GM23338 (cell line): ENCODE measurements at regions not wholly inside any gene's neighbourhood (a gene's known extent, or its start where the extent isn't known, plus 50 kb on each side); places are given as distances from the start of the nearest gene placed in this dataset.

Experiments
- ATAC-seq: fragments of 200-7000 bp; cut with Tn5 transposase; 3 replicates; pipeline ENCODE4 v1.9.1; 2020
- DNase-seq: peaks from one replicate; pipeline ENCODE4 v3.0.0-alpha.2; 2015; ENCODE audit warnings: low spot score
- H2AFZ ChIP-seq: fragments of 200-600 bp; sonication (generic); 2 replicates; pipeline ENCODE4 v1.8.0; 2016; ENCODE audit warnings: antibody characterized with exemption, mild to moderate bottlenecking, moderate library complexity
- H3F3A ChIP-seq: fragments of 200-600 bp; sonication (generic); replicated peaks from 2 replicates; pipeline ENCODE4 v1.8.0; 2017; ENCODE audit warnings: antibody characterized with exemption, mixed run types, low read depth
- H3K27ac ChIP-seq: fragments of 200-600 bp; sonication (generic); 2 replicates; pipeline ENCODE4 v1.6.1; 2016; ENCODE audit warnings: low read depth
- H3K27me3 ChIP-seq: fragments of 200-600 bp; sonication (generic); 2 replicates; pipeline ENCODE4 v1.8.0; 2016; ENCODE audit warnings: mild to moderate bottlenecking, mixed run types, moderate library complexity; ENCODE audit not compliant: insufficient read depth
- H3K36me3 ChIP-seq: fragments of 200-600 bp; sonication (generic); 2 replicates; pipeline ENCODE4 v1.8.0; 2016; ENCODE audit warnings: mild to moderate bottlenecking; ENCODE audit not compliant: insufficient read depth
- H3K4me1 ChIP-seq: fragments of 200-600 bp; sonication (generic); 2 replicates; pipeline ENCODE4 v1.8.0; 2016; ENCODE audit warnings: mild to moderate bottlenecking, moderate library complexity; ENCODE audit not compliant: insufficient read depth
- H3K4me2 ChIP-seq: fragments of 200-600 bp; sonication (generic); 2 replicates; pipeline ENCODE4 v1.7.1; 2017; ENCODE audit warnings: mixed run types
- H3K4me3 ChIP-seq: fragments of 200-600 bp; sonication (generic); 2 replicates; pipeline ENCODE4 v1.6.1; 2016; ENCODE audit warnings: mixed run types
- H3K79me2 ChIP-seq: fragments of 200-600 bp; sonication (generic); replicated peaks from 2 replicates; pipeline ENCODE4 v1.8.0; 2017; ENCODE audit warnings: mild to moderate bottlenecking; ENCODE audit not compliant: insufficient read depth
- H3K9me2 ChIP-seq: fragments of 200-600 bp; sonication (generic); 2 replicates; pipeline ENCODE4 v1.8.0; 2017; ENCODE audit not compliant: insufficient read depth
- H4K20me1 ChIP-seq: fragments of 200-600 bp; sonication (generic); replicated peaks from 2 replicates; pipeline ENCODE4 v1.8.0; 2017; ENCODE audit warnings: mild to moderate bottlenecking; ENCODE audit not compliant: insufficient read depth
- H3K27ac Mint-ChIP-seq: 2 replicates; pipeline ENCODE4 v1.8.0; 2020; ENCODE audit warnings: inconsistent platforms, mild to moderate bottlenecking, moderate library complexity, mixed read lengths
- H3K27me3 Mint-ChIP-seq: 3 replicates; pipeline ENCODE4 v1.8.0; 2022; ENCODE audit warnings: low read depth, mild to moderate bottlenecking, moderate library complexity, mixed read lengths, inconsistent platforms; ENCODE audit not compliant: insufficient read depth, poor library complexity
- H3K36me3 Mint-ChIP-seq: 3 replicates; pipeline ENCODE4 v1.8.0; 2021; ENCODE audit warnings: low read depth, mild to moderate bottlenecking, inconsistent platforms, moderate library complexity, mixed read lengths
- H3K4me1 Mint-ChIP-seq: 3 replicates; pipeline ENCODE4 v1.8.0; 2020; ENCODE audit warnings: mild to moderate bottlenecking, inconsistent platforms, mixed read lengths
- H3K4me3 Mint-ChIP-seq: 3 replicates; pipeline ENCODE4 v1.8.0; 2021; ENCODE audit warnings: moderate library complexity, mild to moderate bottlenecking, inconsistent platforms, mixed read lengths
- H3K9me3 Mint-ChIP-seq: 3 replicates; pipeline ENCODE4 v1.8.0; 2020; ENCODE audit warnings: moderate library complexity, mild to moderate bottlenecking, inconsistent platforms, mixed read lengths
- CREB1 ChIP-seq: fragments of 250-450 bp; sonication (Bioruptor Pico); IDR thresholded peaks from 2 replicates; pipeline ENCODE4 v1.5.0; 2020; ENCODE audit warnings: low read depth, mild to moderate bottlenecking, moderate library complexity
- JUNB ChIP-seq: IDR thresholded peaks from one replicate; pipeline ENCODE4 v1.6.1; 2016; ENCODE audit warnings: antibody characterized with exemption; ENCODE audit not compliant: unreplicated experiment
- REST ChIP-seq: IDR thresholded peaks from one replicate; pipeline ENCODE4 v1.6.1; 2018; ENCODE audit warnings: antibody characterized with exemption; ENCODE audit not compliant: unreplicated experiment
- STAT1 ChIP-seq: IDR thresholded peaks from one replicate; pipeline ENCODE4 v1.6.1; 2016; ENCODE audit warnings: antibody characterized with exemption; ENCODE audit not compliant: unreplicated experiment
- ZNF114 ChIP-seq: fragments of 250-450 bp; sonication (Bioruptor Pico); IDR thresholded peaks from 2 replicates; pipeline ENCODE4 v1.5.0; 2020; ENCODE audit warnings: mild to moderate bottlenecking, moderate library complexity
- ZNF331 ChIP-seq: fragments of 250-450 bp; sonication (Bioruptor Pico); IDR thresholded peaks from 2 replicates; pipeline ENCODE4 v1.5.0; 2020; ENCODE audit warnings: low read depth, mild to moderate bottlenecking, moderate library complexity
- TF ChIP-seq, protein P1 (sequence below): fragments of 250-450 bp; sonication (Bioruptor Pico); IDR thresholded peaks from 2 replicates; pipeline ENCODE4 v1.5.0; 2020; ENCODE audit warnings: mild to moderate bottlenecking, moderate library complexity

DNA sequence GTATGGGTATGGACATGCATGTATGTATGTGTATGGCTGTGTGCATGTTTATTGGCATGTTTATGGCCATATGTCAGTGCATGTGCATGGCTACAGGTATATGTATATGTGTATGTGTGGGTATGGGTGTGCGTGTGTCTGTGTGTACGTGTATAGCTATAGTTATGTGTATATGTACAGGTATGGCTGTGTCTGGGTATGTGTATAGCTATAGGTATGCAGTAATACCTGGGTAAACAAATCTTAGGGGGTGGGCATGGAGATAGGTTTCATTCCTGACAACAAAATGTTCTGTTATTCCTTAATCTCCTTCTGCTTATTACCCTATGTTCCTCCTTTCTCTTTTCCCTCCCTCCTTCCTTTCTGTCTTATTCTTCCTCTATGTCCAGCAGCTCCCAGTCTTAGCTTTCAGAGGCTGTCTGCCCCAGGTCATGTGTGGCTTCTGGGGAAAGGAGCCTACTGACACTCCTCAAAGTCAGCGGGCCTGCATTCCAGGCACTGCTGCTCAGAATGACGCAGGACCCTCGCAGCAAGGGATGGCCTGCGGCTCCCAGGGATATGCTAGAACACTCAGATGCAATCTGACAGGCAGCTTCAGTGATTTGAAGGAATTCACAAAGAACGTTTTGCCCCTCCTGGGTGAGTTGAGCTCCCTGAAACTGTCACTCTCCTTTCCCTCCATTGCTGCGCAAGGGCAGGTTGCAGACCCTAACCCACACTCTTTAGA lies 139.3 kb upstream of the PHACTR1 start:
- Mint-ChIP-seq H3K4me1 (peaks cover 9% of the 10 kb centered on the region; the same call in 2 of the 3 replicates), H3K27me3 (no peaks in the 10 kb centered on the region), H3K27ac (no peak overlapping the region), H3K36me3 (no peaks in the 10 kb centered on the region), H3K9me3 (no peaks in the 10 kb centered on the region), H3K4me3 (no peak overlapping the region)
- no peaks in the 10 kb centered on the region for H3K36me3 ChIP-seq
- no peak overlapping the region for H3K27ac ChIP-seq
- DNase-seq (no peak), ATAC-seq (0 out of 3 replicates have a peak, but pooled peaks have one; percentile 34)
- TF ChIP-seq REST (no peak), CREB1 (CRISPR knock-in tag) (no peak), JUNB (no peak), ZNF331 (CRISPR knock-in tag) (no peak), ZNF114 (CRISPR knock-in tag) (no peak), STAT1 (no peak)
- H3K9me2 ChIP-seq: no peaks in the 10 kb centered on the region
- no peak overlapping the region for H3K4me2 ChIP-seq
- H2AFZ ChIP-seq: no peak overlapping the region
- no peak overlapping the region for H3K4me3 ChIP-seq
- H3K79me2 ChIP-seq: no peaks in the 10 kb centered on the region
- H4K20me1 ChIP-seq: no peaks in the 10 kb centered on the region
- H3K4me1 ChIP-seq: peaks cover 9% of the 10 kb centered on the region; the same call in 1 of the 2 replicates
- no peaks in the 10 kb centered on the region for H3K27me3 ChIP-seq
- H3F3A ChIP-seq: no peaks in the 10 kb centered on the region

DNA sequence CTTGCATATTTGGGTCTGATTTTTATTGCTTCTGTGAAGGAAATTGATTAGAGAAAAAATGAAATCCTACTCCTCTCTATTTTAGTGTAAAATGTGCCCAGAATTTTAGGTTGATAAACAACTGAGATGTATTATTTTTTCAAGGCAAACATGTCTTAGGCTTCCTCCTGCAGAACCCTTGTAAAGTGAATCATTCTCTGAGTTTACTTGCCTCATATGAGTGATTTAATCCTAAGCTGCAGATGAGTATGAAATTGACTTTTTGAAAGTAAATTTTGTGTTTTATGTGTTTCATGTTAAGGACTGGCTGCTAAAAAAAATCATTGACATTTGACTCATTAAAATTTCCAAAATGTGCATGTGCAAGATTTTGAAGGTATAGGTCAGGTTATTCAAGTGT lies 138.5 kb upstream of the PHACTR1 start:
- Histone ChIP-seq H4K20me1 (no peaks in the 10 kb centered on the region), H3F3A (no peaks in the 10 kb centered on the region), H3K4me1 (peaks cover 6% of the 10 kb centered on the region; the same call in 1 of the 2 replicates), H3K27me3 (no peaks in the 10 kb centered on the region), H3K4me2 (no peak overlapping the region), H3K9me2 (no peaks in the 10 kb centered on the region), H2AFZ (no peak overlapping the region), H3K36me3 (no peaks in the 10 kb centered on the region), H3K79me2 (no peaks in the 10 kb centered on the region), H3K4me3 (no peak overlapping the region), H3K27ac (no peak overlapping the region)
- DNase-seq: no peak
- H3K4me3 Mint-ChIP-seq: no peak overlapping the region
- H3K27me3 Mint-ChIP-seq: no peaks in the 10 kb centered on the region
- H3K9me3 Mint-ChIP-seq: no peaks in the 10 kb centered on the region
- H3K4me1 Mint-ChIP-seq: peaks cover 10% of the 10 kb centered on the region; the same call in 2 of the 3 replicates
- no peaks in the 10 kb centered on the region for H3K36me3 Mint-ChIP-seq
- no peak for ATAC-seq
- H3K27ac Mint-ChIP-seq: no peak overlapping the region
- no peak for TF ChIP-seq STAT1
- no peak for TF ChIP-seq REST
- TF ChIP-seq, protein P1, sequence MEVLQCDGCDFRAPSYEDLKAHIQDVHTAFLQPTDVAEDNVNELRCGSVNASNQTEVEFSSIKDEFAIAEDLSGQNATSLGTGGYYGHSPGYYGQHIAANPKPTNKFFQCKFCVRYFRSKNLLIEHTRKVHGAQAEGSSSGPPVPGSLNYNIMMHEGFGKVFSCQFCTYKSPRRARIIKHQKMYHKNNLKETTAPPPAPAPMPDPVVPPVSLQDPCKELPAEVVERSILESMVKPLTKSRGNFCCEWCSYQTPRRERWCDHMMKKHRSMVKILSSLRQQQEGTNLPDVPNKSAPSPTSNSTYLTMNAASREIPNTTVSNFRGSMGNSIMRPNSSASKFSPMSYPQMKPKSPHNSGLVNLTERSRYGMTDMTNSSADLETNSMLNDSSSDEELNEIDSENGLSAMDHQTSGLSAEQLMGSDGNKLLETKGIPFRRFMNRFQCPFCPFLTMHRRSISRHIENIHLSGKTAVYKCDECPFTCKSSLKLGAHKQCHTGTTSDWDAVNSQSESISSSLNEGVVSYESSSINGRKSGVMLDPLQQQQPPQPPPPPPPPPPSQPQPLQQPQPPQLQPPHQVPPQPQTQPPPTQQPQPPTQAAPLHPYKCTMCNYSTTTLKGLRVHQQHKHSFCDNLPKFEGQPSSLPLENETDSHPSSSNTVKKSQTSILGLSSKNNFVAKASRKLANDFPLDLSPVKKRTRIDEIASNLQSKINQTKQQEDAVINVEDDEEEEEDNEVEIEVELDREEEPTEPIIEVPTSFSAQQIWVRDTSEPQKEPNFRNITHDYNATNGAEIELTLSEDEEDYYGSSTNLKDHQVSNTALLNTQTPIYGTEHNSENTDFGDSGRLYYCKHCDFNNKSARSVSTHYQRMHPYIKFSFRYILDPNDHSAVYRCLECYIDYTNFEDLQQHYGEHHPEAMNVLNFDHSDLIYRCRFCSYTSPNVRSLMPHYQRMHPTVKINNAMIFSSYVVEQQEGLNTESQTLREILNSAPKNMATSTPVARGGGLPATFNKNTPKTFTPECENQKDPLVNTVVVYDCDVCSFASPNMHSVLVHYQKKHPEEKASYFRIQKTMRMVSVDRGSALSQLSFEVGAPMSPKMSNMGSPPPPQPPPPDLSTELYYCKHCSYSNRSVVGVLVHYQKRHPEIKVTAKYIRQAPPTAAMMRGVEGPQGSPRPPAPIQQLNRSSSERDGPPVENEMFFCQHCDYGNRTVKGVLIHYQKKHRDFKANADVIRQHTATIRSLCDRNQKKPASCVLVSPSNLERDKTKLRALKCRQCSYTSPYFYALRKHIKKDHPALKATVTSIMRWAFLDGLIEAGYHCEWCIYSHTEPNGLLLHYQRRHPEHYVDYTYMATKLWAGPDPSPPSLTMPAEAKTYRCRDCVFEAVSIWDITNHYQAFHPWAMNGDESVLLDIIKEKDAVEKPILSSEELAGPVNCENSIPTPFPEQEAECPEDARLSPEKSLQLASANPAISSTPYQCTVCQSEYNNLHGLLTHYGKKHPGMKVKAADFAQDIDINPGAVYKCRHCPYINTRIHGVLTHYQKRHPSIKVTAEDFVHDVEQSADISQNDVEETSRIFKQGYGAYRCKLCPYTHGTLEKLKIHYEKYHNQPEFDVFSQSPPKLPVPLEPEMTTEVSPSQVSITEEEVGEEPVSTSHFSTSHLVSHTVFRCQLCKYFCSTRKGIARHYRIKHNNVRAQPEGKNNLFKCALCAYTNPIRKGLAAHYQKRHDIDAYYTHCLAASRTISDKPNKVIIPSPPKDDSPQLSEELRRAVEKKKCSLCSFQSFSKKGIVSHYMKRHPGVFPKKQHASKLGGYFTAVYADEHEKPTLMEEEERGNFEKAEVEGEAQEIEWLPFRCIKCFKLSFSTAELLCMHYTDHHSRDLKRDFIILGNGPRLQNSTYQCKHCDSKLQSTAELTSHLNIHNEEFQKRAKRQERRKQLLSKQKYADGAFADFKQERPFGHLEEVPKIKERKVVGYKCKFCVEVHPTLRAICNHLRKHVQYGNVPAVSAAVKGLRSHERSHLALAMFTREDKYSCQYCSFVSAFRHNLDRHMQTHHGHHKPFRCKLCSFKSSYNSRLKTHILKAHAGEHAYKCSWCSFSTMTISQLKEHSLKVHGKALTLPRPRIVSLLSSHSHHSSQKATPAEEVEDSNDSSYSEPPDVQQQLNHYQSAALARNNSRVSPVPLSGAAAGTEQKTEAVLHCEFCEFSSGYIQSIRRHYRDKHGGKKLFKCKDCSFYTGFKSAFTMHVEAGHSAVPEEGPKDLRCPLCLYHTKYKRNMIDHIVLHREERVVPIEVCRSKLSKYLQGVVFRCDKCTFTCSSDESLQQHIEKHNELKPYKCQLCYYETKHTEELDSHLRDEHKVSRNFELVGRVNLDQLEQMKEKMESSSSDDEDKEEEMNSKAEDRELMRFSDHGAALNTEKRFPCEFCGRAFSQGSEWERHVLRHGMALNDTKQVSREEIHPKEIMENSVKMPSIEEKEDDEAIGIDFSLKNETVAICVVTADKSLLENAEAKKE (CRISPR knock-in tag): no peak
- TF ChIP-seq ZNF114 (CRISPR knock-in tag): no peak
